IMR-90 (cell line): ENCODE measurements at regions not wholly inside any gene's neighbourhood (a gene's known extent, or its start where the extent isn't known, plus 50 kb on each side); places are given as distances from the start of the nearest gene placed in this dataset.

Experiments
- ATAC-seq: fragments of 200-7000 bp; cut with Tn5 transposase; 2 replicates; pipeline ENCODE4 v1.9.1; 2020; ENCODE audit warnings: low read depth, mild to moderate bottlenecking, moderate library complexity
- BruUV-seq: library from RNA; stranded (reverse); fragments of 400-500 nt; replicated peaks from 2 replicates; lab custom pipeline; 2021; lab: Mats Ljungman, UMichigan
- CTCF ChIA-PET: fragments of 300-600 bp; formaldehyde crosslinking; extraction: SDS; loops from one replicate; lab custom pipeline; 2021; ENCODE audit warnings: antibody characterized with exemption; lab: Yijun Ruan, JAX
- POLR2A ChIA-PET: fragments of 300-600 bp; sonication (Branson Sonifier 250); formaldehyde crosslinking; loops from one replicate; lab custom pipeline; 2022; ENCODE audit warnings: antibody characterized with exemption; ENCODE audit not compliant: unreplicated experiment; lab: Charles Lee
- DNase-seq: peaks from one replicate; pipeline ENCODE4 v3.0.0; 2013
- H2AFZ ChIP-seq: replicated peaks from 2 replicates; pipeline ENCODE3; 2013; ENCODE audit warnings: low read length, mild to moderate bottlenecking; ENCODE audit not compliant: poor library complexity
- H2AK5ac ChIP-seq: 2 replicates; pipeline ENCODE4 v1.6.1; 2013; ENCODE audit warnings: low read depth, low read length, inconsistent platforms
- H2AK9ac ChIP-seq: replicated peaks from 2 replicates; pipeline ENCODE3; 2013; ENCODE audit warnings: mild to moderate bottlenecking, low read depth, low read length, moderate library complexity; ENCODE audit not compliant: poor library complexity
- H2BK120ac ChIP-seq: 2 replicates; pipeline ENCODE4 v1.6.1; 2013; ENCODE audit warnings: low read depth, low read length, inconsistent platforms
- H2BK15ac ChIP-seq: 3 replicates; pipeline ENCODE4 v1.6.1; 2013; ENCODE audit warnings: low read depth, low read length, inconsistent platforms
- H2BK20ac ChIP-seq: 2 replicates; pipeline ENCODE4 v1.6.1; 2013; ENCODE audit warnings: low read depth, mild to moderate bottlenecking, inconsistent platforms, low read length, moderate library complexity
- H2BK5ac ChIP-seq: 2 replicates; pipeline ENCODE4 v1.6.1; 2013; ENCODE audit warnings: mild to moderate bottlenecking, low read depth, low read length, inconsistent platforms; ENCODE audit not compliant: poor library complexity, severe bottlenecking
- H3K14ac ChIP-seq: replicated peaks from 2 replicates; pipeline ENCODE4 v1.6.1; 2013; ENCODE audit warnings: low read depth, low read length, inconsistent platforms
- H3K18ac ChIP-seq: 2 replicates; pipeline ENCODE4 v1.6.1; 2013; ENCODE audit warnings: low read depth, low read length, control low read depth
- H3K23ac ChIP-seq: 2 replicates; pipeline ENCODE4 v1.6.1; 2013; ENCODE audit warnings: low read depth, low read length, inconsistent platforms
- H3K27ac ChIP-seq: 2 replicates; pipeline ENCODE4 v1.5.1; 2013; ENCODE audit warnings: mild to moderate bottlenecking, control low read depth, low read length; ENCODE audit not compliant: insufficient read depth
- H3K27me3 ChIP-seq: 2 replicates; pipeline ENCODE4 v1.6.1; 2013; ENCODE audit warnings: low read length; ENCODE audit not compliant: control insufficient read depth, insufficient read depth
- H3K36me3 ChIP-seq: 2 replicates; pipeline ENCODE4 v1.6.1; 2013; ENCODE audit warnings: low read length, mixed read lengths; ENCODE audit not compliant: control insufficient read depth, insufficient read depth
- H3K4ac ChIP-seq: 2 replicates; pipeline ENCODE4 v1.6.1; 2013; ENCODE audit warnings: low read depth, low read length, inconsistent platforms
- H3K4me1 ChIP-seq: 2 replicates; pipeline ENCODE4 v1.6.1; 2013; ENCODE audit warnings: low read length, mixed read lengths; ENCODE audit not compliant: control insufficient read depth, insufficient read depth
- H3K4me2 ChIP-seq: 2 replicates; pipeline ENCODE4 v1.6.1; 2013; ENCODE audit warnings: low read depth, mild to moderate bottlenecking, control low read depth, low read length, moderate library complexity
- H3K4me3 ChIP-seq: 2 replicates; pipeline ENCODE4 v1.5.1; 2013; ENCODE audit warnings: low read depth, mild to moderate bottlenecking, control low read depth, low read length, moderate library complexity; ENCODE audit not compliant: insufficient read depth
- H3K56ac ChIP-seq: 2 replicates; pipeline ENCODE4 v1.6.1; 2013; ENCODE audit warnings: low read length, inconsistent platforms; ENCODE audit not compliant: insufficient read depth; ENCODE audit errors: extremely low read depth
- H3K79me1 ChIP-seq, 2 experiments: 2 replicates each; pipeline ENCODE4 v1.6.1; 2013; ENCODE audit warnings: low read length in 2 of 2, inconsistent platforms in 1 of 2, low read depth in 1 of 2
- H3K9ac ChIP-seq: 2 replicates; pipeline ENCODE4 v1.6.1; 2013; ENCODE audit warnings: low read depth, low read length, control low read depth
- H3K9me1 ChIP-seq: 2 replicates; pipeline ENCODE4 v1.6.1; 2013; ENCODE audit warnings: low read length, inconsistent platforms; ENCODE audit not compliant: insufficient read depth
- H3K9me3 ChIP-seq: 2 replicates; pipeline ENCODE4 v1.6.1; 2013; ENCODE audit warnings: low read length; ENCODE audit not compliant: control insufficient read depth, insufficient read depth
- H4K20me1 ChIP-seq: 2 replicates; pipeline ENCODE4 v1.6.1; 2013; ENCODE audit warnings: low read length, inconsistent platforms; ENCODE audit not compliant: insufficient read depth
- H4K5ac ChIP-seq: 2 replicates; pipeline ENCODE4 v1.6.1; 2013; ENCODE audit warnings: mild to moderate bottlenecking, low read depth, low read length, control low read depth
- H4K8ac ChIP-seq, 2 experiments: 2 replicates each; pipeline ENCODE4 v1.6.1; 2013; ENCODE audit warnings: low read depth in 2 of 2, low read length in 2 of 2, control low read depth in 1 of 2, inconsistent platforms in 1 of 2
- H4K91ac ChIP-seq: 2 replicates; pipeline ENCODE4 v1.6.1; 2013; ENCODE audit warnings: low read depth, low read length, inconsistent platforms; ENCODE audit not compliant: insufficient read depth
- CTCF ChIP-seq: conservative IDR thresholded peaks from 2 replicates; pipeline ENCODE4 v1.5.1; 2012; ENCODE audit warnings: mild to moderate bottlenecking, low read depth, low read length, improper control_type of control experiment
- MAFK ChIP-seq: IDR thresholded peaks from 2 replicates; pipeline ENCODE4 v1.6.1; 2012; ENCODE audit warnings: low read depth, low read length, improper control_type of control experiment
- MAZ ChIP-seq: IDR thresholded peaks from 2 replicates; pipeline ENCODE4 v1.6.1; 2012; ENCODE audit warnings: low read depth, mild to moderate bottlenecking, low read length, improper control_type of control experiment, moderate library complexity, borderline replicate concordance
- POLR2A ChIP-seq: IDR thresholded peaks from 2 replicates; pipeline ENCODE4 v1.6.1; 2012; ENCODE audit warnings: mild to moderate bottlenecking, low read depth, low read length
- RAD21 ChIP-seq: IDR thresholded peaks from 2 replicates; pipeline ENCODE4 v1.6.1; 2012; ENCODE audit warnings: low read length, improper control_type of control experiment
- WGBS, 2 experiments: methylation state at CpG; one replicate each; pipeline versions ENCODE4 v1.1.5 to v1.1.7; 2013; ENCODE audit warnings: missing lambda C conversion rate in 2 of 2; ENCODE audit not compliant: insufficient read length in 1 of 2; ENCODE audit errors: extremely low coverage in 2 of 2; 5-methylcytosine and 5-hydroxymethylcytosine counted together
- dilution Hi-C: fragments of 300-500 bp; cut with HindIII; formaldehyde crosslinking; loops from one replicate; pipeline ENCODE4 v1.14.3; 2018; ENCODE audit warnings: low sequenced_read_pairs; ENCODE audit not compliant: unreplicated experiment
- in situ Hi-C: fragments of 300-500 bp; cut with MboI; formaldehyde crosslinking; loops from 3 replicates; pipeline ENCODE4 v1.14.3; 2019; ENCODE audit warnings: low sequenced_read_pairs, inconsistent platforms, mixed read lengths
- intact Hi-C: fragments of 100-400 bp; cut with micrococcal nuclease; formaldehyde crosslinking; loops from 2 replicates; pipeline ENCODE4 v1.10.0; 2022
- TF ChIP-seq, protein P1 (sequence below): fragments of 150-350 bp; IDR thresholded peaks from 2 replicates; pipeline ENCODE4 v1.6.1; 2017; ENCODE audit warnings: mild to moderate bottlenecking, antibody characterized with exemption, low read length, low read depth
- TF ChIP-seq, protein P2 (sequence below): fragments of 150-350 bp; IDR thresholded peaks from 2 replicates; pipeline ENCODE4 v1.6.1; 2016; ENCODE audit warnings: low read depth, mild to moderate bottlenecking, low read length, moderate library complexity, borderline replicate concordance

GRCh38 chr22:27571463-27572277, 229.9 kb downstream of the MN1 start:
- Histone ChIP-seq H3K4ac (no peak overlapping the region), H4K5ac (no peak overlapping the region), H3K14ac (no peak overlapping the region), H2BK120ac (no peak overlapping the region), H3K9me1 (peaks cover 2% of the 10 kb centered on the region; the same call in 1 of the 2 replicates), H3K36me3 (no peaks in the 10 kb centered on the region), H2BK15ac (no peak overlapping the region), H3K9me3 (peaks cover 10% of the 10 kb centered on the region), H3K9ac (no peak overlapping the region), H3K4me1 (no peaks in the 10 kb centered on the region), H3K27me3 (peaks cover 69% of the 10 kb centered on the region), H3K18ac (no peak overlapping the region), H3K79me1 (no peaks in the 10 kb centered on the region), H3K23ac (no peak overlapping the region), H4K8ac (no peak overlapping the region), H2AK5ac (no peak overlapping the region), H2AK9ac (no peak overlapping the region), H4K20me1 (no peaks in the 10 kb centered on the region), H3K4me3 (no peak overlapping the region), H2BK20ac (no peak overlapping the region), H2AFZ (no peak overlapping the region), H3K4me2 (no peak overlapping the region), H3K27ac (no peak overlapping the region), H3K56ac (no peak overlapping the region), H2BK5ac (no peak overlapping the region), H4K91ac (no peak overlapping the region)
- dilution Hi-C loops: no loop called here
- in situ Hi-C loops: no loop called here
- CTCF ChIA-PET: no interaction called here
- DNase-seq (no peak), ATAC-seq (no peak)
- WGBS, 2 experiments: 3% methylated on average over 4 of the region's 12 CpGs; no CpG with 5 or more reads in 1 of the 2 experiments
- no TSS peak for BruUV-seq
- no peak for TF ChIP-seq MAZ
- TF ChIP-seq, protein P1, sequence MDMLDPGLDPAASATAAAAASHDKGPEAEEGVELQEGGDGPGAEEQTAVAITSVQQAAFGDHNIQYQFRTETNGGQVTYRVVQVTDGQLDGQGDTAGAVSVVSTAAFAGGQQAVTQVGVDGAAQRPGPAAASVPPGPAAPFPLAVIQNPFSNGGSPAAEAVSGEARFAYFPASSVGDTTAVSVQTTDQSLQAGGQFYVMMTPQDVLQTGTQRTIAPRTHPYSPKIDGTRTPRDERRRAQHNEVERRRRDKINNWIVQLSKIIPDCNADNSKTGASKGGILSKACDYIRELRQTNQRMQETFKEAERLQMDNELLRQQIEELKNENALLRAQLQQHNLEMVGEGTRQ: no peak
- TF ChIP-seq, protein P2, sequence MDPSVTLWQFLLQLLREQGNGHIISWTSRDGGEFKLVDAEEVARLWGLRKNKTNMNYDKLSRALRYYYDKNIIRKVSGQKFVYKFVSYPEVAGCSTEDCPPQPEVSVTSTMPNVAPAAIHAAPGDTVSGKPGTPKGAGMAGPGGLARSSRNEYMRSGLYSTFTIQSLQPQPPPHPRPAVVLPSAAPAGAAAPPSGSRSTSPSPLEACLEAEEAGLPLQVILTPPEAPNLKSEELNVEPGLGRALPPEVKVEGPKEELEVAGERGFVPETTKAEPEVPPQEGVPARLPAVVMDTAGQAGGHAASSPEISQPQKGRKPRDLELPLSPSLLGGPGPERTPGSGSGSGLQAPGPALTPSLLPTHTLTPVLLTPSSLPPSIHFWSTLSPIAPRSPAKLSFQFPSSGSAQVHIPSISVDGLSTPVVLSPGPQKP: no peak
- TF ChIP-seq MAFK: no peak
- TF ChIP-seq POLR2A: no peak
- no peak for TF ChIP-seq RAD21
- no peak for TF ChIP-seq CTCF
- intact Hi-C loops: no loop called here
- POLR2A ChIA-PET: no interaction called here
